BE2C (cell line): ENCODE measurements at regions not wholly inside any gene's neighbourhood (a gene's known extent, or its start where the extent isn't known, plus 50 kb on each side); places are given as distances from the start of the nearest gene placed in this dataset.
A peak's percentile ranks its signal among the peaks of the same experiment; 100 is the strongest.

ENCODE experiments used
- DNase-seq: peaks from one replicate; pipeline ENCODE4 v3.0.0-alpha.2; 2020
- H3K27me3 ChIP-seq: fragments of 250-450 bp; sonication (Bioruptor Pico); 2 replicates; pipeline ENCODE4 v1.5.1; 2020; ENCODE audit warnings: mild to moderate bottlenecking
- H3K36me3 ChIP-seq: fragments of 250-450 bp; sonication (Bioruptor Pico); 2 replicates; pipeline ENCODE4 v1.5.1; 2020; ENCODE audit warnings: mild to moderate bottlenecking
- H3K4me1 ChIP-seq: fragments of 250-450 bp; sonication (Bioruptor Pico); 2 replicates; pipeline ENCODE4 v1.5.1; 2020
- H3K4me3 ChIP-seq: 2 replicates; pipeline ENCODE4 v1.5.1; 2011; ENCODE audit warnings: low read depth, low read length
- H3K9me3 ChIP-seq: fragments of 250-450 bp; sonication (Bioruptor Pico); 2 replicates; pipeline ENCODE4 v1.5.1; 2020
- CTCF ChIP-seq: IDR thresholded peaks from 2 replicates; pipeline ENCODE4 v1.5.1; 2012; ENCODE audit warnings: mild to moderate bottlenecking, low read depth, low read length

GRCh38 chr13:37429976-37430375 lies 168.6 kb downstream of the POSTN start:
- TF ChIP-seq CTCF, result no peak
- no peaks in the 10 kb centered on the region for H3K27me3 ChIP-seq
- no peaks in the 10 kb centered on the region for H3K4me1 ChIP-seq
- DNase-seq, result no peak
- no peak overlapping the region for H3K4me3 ChIP-seq
- no peaks in the 10 kb centered on the region for H3K9me3 ChIP-seq
- no peaks in the 10 kb centered on the region for H3K36me3 ChIP-seq

- DNase-seq, result no peak
These were observed 170.6 kb downstream of the POSTN start for GRCh38 chr13:37427843-37428494.

GRCh38 chr13:37418490-37418889 lies 180.1 kb downstream of the POSTN start:
- H3K9me3 ChIP-seq, result no peaks in the 10 kb centered on the region
- H3K36me3 ChIP-seq, result no peaks in the 10 kb centered on the region
- no peak overlapping the region for H3K4me3 ChIP-seq
- no peak for DNase-seq
- H3K27me3 ChIP-seq, result no peaks in the 10 kb centered on the region
- no peak for TF ChIP-seq CTCF
- H3K4me1 ChIP-seq, result no peaks in the 10 kb centered on the region

More at GRCh38 chr13:37427843-37428494, 170.6 kb downstream of the POSTN start:
- no peak overlapping the region for H3K4me3 ChIP-seq
- H3K36me3 ChIP-seq, result no peaks in the 10 kb centered on the region
- no peaks in the 10 kb centered on the region for H3K9me3 ChIP-seq
- no peaks in the 10 kb centered on the region for H3K27me3 ChIP-seq
- peak; percentile 16; the same call in 1 of the 2 replicates for TF ChIP-seq CTCF
- H3K4me1 ChIP-seq, result no peaks in the 10 kb centered on the region

- no peaks in the 10 kb centered on the region for H3K27me3 ChIP-seq
- H3K36me3 ChIP-seq, result no peaks in the 10 kb centered on the region
- H3K4me1 ChIP-seq, result no peaks in the 10 kb centered on the region
- DNase-seq, result no peak
- TF ChIP-seq CTCF, result no peak
- no peak overlapping the region for H3K4me3 ChIP-seq
- no peaks in the 10 kb centered on the region for H3K9me3 ChIP-seq
These were observed 181.5 kb downstream of the POSTN start for GRCh38 chr13:37417060-37417441.

- no peaks in the 10 kb centered on the region for H3K9me3 ChIP-seq
- DNase-seq, result no peak
- H3K4me3 ChIP-seq, result no peak overlapping the region
- no peak for TF ChIP-seq CTCF
- H3K27me3 ChIP-seq, result no peaks in the 10 kb centered on the region
- H3K36me3 ChIP-seq, result no peaks in the 10 kb centered on the region
- H3K4me1 ChIP-seq, result no peaks in the 10 kb centered on the region
These were observed 182.1 kb downstream of the POSTN start for GRCh38 chr13:37416291-37417059.

GRCh38 chr13:37413161-37413560 lies 185.4 kb downstream of the POSTN start:
- H3K4me1 ChIP-seq, result no peaks in the 10 kb centered on the region
- DNase-seq, result no peak
- H3K9me3 ChIP-seq, result no peaks in the 10 kb centered on the region
- TF ChIP-seq CTCF, result no peak
- no peaks in the 10 kb centered on the region for H3K27me3 ChIP-seq
- no peaks in the 10 kb centered on the region for H3K36me3 ChIP-seq
- H3K4me3 ChIP-seq, result no peak overlapping the region
